PC-9 (cell line): ENCODE measurements at regions not wholly inside any gene's neighbourhood (a gene's known extent, or its start where the extent isn't known, plus 50 kb on each side); places are given as distances from the start of the nearest gene placed in this dataset.

ENCODE experiments used
- BruUV-seq: library from RNA; stranded (reverse); fragments of 400-500 nt; replicated peaks from 2 replicates; lab custom pipeline; 2021; lab: Mats Ljungman, UMichigan
- CTCF ChIA-PET: fragments of 300-600 bp; sonication (Branson Sonifier 250); formaldehyde crosslinking; loops from one replicate; lab custom pipeline; 2022; ENCODE audit warnings: antibody characterized with exemption; lab: Charles Lee
- POLR2A ChIA-PET: fragments of 300-600 bp; sonication (Branson Sonifier 250); formaldehyde crosslinking; loops from one replicate; lab custom pipeline; 2022; ENCODE audit warnings: antibody characterized with exemption; ENCODE audit not compliant: unreplicated experiment; lab: Charles Lee
- DNase-seq, 2 experiments: peaks; one replicate each; pipeline versions ENCODE4 v3.0.0 to v3.0.0-alpha.2; 2015 to 2022; ENCODE audit warnings: mixed read lengths in 1 of 2
- H2AFZ ChIP-seq: fragments of 200-600 bp; sonication (generic); 2 replicates; pipeline ENCODE4 v1.8.1; 2017; ENCODE audit warnings: antibody characterized with exemption
- H3F3A ChIP-seq: fragments of 200-600 bp; sonication (generic); 2 replicates; pipeline ENCODE4 v1.8.1; 2017; ENCODE audit warnings: antibody characterized with exemption, mild to moderate bottlenecking, low read depth; ENCODE audit not compliant: insufficient read depth
- H3K27ac ChIP-seq: fragments of 200-600 bp; sonication (generic); 2 replicates; pipeline ENCODE4 v1.6.1; 2016; ENCODE audit warnings: mixed run types
- H3K27me3 ChIP-seq: fragments of 200-600 bp; sonication (generic); 2 replicates; pipeline ENCODE4 v1.6.1; 2016; ENCODE audit warnings: low read depth, mixed run types; ENCODE audit not compliant: insufficient read depth
- H3K36me3 ChIP-seq: fragments of 200-600 bp; sonication (generic); 2 replicates; pipeline ENCODE4 v1.6.1; 2016; ENCODE audit warnings: low read depth, mixed run types
- H3K4me1 ChIP-seq: fragments of 200-600 bp; sonication (generic); replicated peaks from 2 replicates; pipeline ENCODE4 v1.6.1; 2016; ENCODE audit warnings: mixed run types; ENCODE audit not compliant: insufficient read depth
- H3K4me2 ChIP-seq: fragments of 200-600 bp; sonication (generic); 2 replicates; pipeline ENCODE4 v1.6.1; 2017; ENCODE audit warnings: mixed run types
- H3K4me3 ChIP-seq: fragments of 200-600 bp; sonication (generic); 2 replicates; pipeline ENCODE4 v1.6.1; 2016; ENCODE audit warnings: mixed run types
- H3K79me2 ChIP-seq: fragments of 200-600 bp; sonication (generic); 2 replicates; pipeline ENCODE4 v1.6.1; 2017; ENCODE audit warnings: low read depth, mixed run types
- H3K9me2 ChIP-seq: fragments of 200-600 bp; sonication (generic); 2 replicates; pipeline ENCODE4 v1.8.1; 2017; ENCODE audit warnings: mild to moderate bottlenecking; ENCODE audit not compliant: insufficient read depth
- H3K9me3 ChIP-seq: fragments of 200-600 bp; sonication (generic); 2 replicates; pipeline ENCODE4 v1.8.1; 2016; ENCODE audit warnings: low read depth; ENCODE audit not compliant: insufficient read depth
- H4K20me1 ChIP-seq: fragments of 200-600 bp; sonication (generic); 2 replicates; pipeline ENCODE4 v1.8.1; 2017; ENCODE audit not compliant: insufficient read depth
- CTCF ChIP-seq: fragments of 200-600 bp; sonication (generic); conservative IDR thresholded peaks from 2 replicates; pipeline ENCODE4 v1.6.1; 2017; ENCODE audit warnings: mixed run types, antibody characterized with exemption, mild to moderate bottlenecking, moderate library complexity
- EZH2 ChIP-seq: fragments of 200-600 bp; sonication (generic); IDR thresholded peaks from 2 replicates; pipeline ENCODE4 v1.8.0; 2017; ENCODE audit warnings: antibody characterized with exemption, low read depth
- intact Hi-C: fragments of 100-400 bp; cut with micrococcal nuclease; formaldehyde crosslinking; loops from one replicate; pipeline ENCODE4 v1.10.0; 2022; ENCODE audit not compliant: unreplicated experiment

GRCh38 chr5:106814961-106815360, 855.8 kb downstream of the EFNA5 start:
- Histone ChIP-seq H3K79me2 (no peaks in the 10 kb centered on the region), H3K27me3 (no peaks in the 10 kb centered on the region), H2AFZ (0 out of 2 replicates have a peak overlapping the region, but pooled peaks have one; percentile 28), H3F3A (no peaks in the 10 kb centered on the region), H3K27ac (no peak overlapping the region), H3K4me1 (no peaks in the 10 kb centered on the region), H3K9me2 (no peaks in the 10 kb centered on the region), H4K20me1 (no peaks in the 10 kb centered on the region), H3K36me3 (no peaks in the 10 kb centered on the region), H3K4me3 (no peak overlapping the region), H3K9me3 (no peaks in the 10 kb centered on the region), H3K4me2 (no peak overlapping the region)
- CTCF ChIA-PET: no interaction called here
- intact Hi-C loops: no loop called here
- POLR2A ChIA-PET: no interaction called here
- BruUV-seq: no TSS peak
- no peak for DNase-seq
- no peak for TF ChIP-seq CTCF
- TF ChIP-seq EZH2: no peak

GRCh38 chr5:106801554-106801953, 869.2 kb downstream of the EFNA5 start:
- intact Hi-C loops: no loop called here
- TF ChIP-seq CTCF (no peak), EZH2 (no peak)

GRCh38 chr5:106797996-106798395, 872.7 kb downstream of the EFNA5 start:
- ChIA-PET POLR2A (no interaction called here), CTCF (no interaction called here)
- Histone ChIP-seq H3K4me3 (no peak overlapping the region), H3K79me2 (no peaks in the 10 kb centered on the region), H3K27ac (no peak overlapping the region), H2AFZ (no peak overlapping the region), H3K36me3 (no peaks in the 10 kb centered on the region), H3K4me1 (no peaks in the 10 kb centered on the region), H3F3A (no peaks in the 10 kb centered on the region), H4K20me1 (no peaks in the 10 kb centered on the region), H3K9me2 (no peaks in the 10 kb centered on the region), H3K27me3 (no peaks in the 10 kb centered on the region), H3K9me3 (no peaks in the 10 kb centered on the region), H3K4me2 (no peak overlapping the region)
- intact Hi-C loops: no loop called here
- no peak for DNase-seq
- BruUV-seq: no TSS peak
- TF ChIP-seq CTCF: no peak
- TF ChIP-seq EZH2: no peak

More at GRCh38 chr5:106801554-106801953, 869.2 kb downstream of the EFNA5 start:
- H3K4me2 ChIP-seq: no peak overlapping the region
- H3K4me1 ChIP-seq: no peaks in the 10 kb centered on the region
- no TSS peak for BruUV-seq
- no peak for DNase-seq
- CTCF ChIA-PET: no interaction called here
- no peaks in the 10 kb centered on the region for H3K79me2 ChIP-seq
- no peak overlapping the region for H3K4me3 ChIP-seq
- no peaks in the 10 kb centered on the region for H3K9me3 ChIP-seq
- H3K27ac ChIP-seq: no peak overlapping the region
- H4K20me1 ChIP-seq: no peaks in the 10 kb centered on the region
- H3K27me3 ChIP-seq: no peaks in the 10 kb centered on the region
- no peak overlapping the region for H2AFZ ChIP-seq
- POLR2A ChIA-PET: interaction anchor here (0.5 kb wide), 1 partner anchor 960 kb away, joined by 4 read pairs; no protein-coding TSS in a partner anchor
- no peaks in the 10 kb centered on the region for H3K9me2 ChIP-seq
- no peaks in the 10 kb centered on the region for H3K36me3 ChIP-seq
- no peaks in the 10 kb centered on the region for H3F3A ChIP-seq
